ENCODE measurements at regions not wholly inside any gene's neighbourhood (a gene's known extent, or its start where the extent isn't known, plus 50 kb on each side); places are given as distances from the start of the nearest gene placed in this dataset.
"Not testable (repeated sequence)": the region's sequence is repeated elsewhere in the genome, so short reads cannot be mapped to it uniquely, and the experiment has no call there.

DNA sequence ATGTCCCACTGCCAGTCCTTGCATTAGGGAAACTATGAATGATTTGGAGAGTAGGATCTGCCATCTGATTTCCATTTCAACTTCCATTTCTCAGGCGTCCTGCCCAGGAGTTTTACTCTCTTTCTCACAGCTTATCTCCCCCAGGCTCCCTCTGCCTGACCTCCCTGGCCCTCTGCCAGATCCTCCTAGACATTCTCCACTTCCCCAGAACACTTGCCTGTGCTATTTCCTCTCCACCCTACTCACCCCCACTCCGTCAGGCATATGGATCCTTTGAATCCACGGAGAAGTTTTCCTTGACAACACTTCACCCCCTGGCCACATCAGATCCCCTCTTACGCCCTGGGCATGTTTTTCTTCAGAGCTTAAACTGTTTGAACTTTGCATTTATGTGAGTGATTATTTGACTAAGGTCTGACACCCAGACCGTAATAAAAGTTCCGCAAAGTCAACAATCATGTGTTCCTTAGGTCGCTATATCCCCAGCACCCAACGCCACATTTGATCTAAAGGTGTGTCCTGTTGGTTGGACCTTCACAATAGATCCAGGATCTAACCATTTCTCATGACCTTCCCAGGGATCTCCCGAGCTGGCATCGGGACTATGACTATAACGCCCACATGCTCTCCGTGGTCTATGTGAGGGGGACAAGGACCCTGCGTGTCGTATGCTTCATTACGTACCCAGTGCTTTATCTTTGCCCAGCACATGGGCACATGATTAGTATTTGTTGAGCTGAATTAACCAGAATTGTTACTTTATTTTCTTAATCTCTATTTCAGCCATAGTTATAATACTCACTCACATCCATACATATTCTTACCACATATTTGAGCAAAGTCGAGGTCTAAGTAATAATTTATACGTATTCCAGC, 255.8 kb upstream of the FOXN3 start:
- intact Hi-C loops (cut with DNase I), result no loop called here
- DNase-seq, result peak in 17 of 42 donors; percentile 11 to 49 (median 22)

DNA sequence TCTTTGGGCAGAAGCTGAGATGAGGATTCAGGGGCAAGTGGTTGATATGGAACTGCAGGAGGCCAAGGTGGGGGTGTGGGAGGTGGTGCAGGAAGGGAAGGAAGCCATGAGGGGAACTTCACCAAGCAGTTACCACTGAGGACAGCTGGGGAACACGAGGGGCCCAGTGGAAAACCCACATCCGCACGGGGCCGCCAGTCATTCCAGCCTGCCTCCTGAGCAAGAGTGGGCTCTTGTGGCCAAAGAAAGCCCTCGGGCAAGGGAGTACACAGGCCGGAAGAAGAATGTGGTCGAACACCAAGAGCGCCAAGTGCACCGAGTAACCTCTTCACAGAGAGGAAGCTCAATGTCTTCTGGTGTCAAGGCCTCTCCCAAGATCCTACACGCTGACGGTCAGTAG, 252.2 kb upstream of the FOXN3 start:
- intact Hi-C loops (cut with DNase I), result no loop called here
- peak in 40 of 42 donors; percentile 7 to 65 (median 38) for DNase-seq

DNA sequence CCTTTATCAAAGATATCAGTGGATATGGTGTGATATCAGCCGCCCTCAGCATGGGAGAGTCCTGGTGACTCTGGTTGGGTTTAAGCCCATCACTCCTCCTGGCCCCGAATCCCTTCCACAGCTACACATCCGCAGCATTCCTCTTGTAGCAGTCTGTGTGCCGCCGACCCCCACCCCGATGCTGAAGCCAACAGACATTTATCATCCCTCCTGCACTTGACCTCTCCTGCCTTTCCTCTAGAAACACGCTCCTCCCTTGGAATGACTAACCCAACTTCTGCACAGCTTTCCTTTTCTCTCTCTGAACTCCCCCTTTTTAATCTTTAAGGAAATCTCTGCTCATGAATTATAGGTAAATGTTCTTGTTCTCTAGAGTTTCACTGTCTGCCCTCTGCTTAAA, 250.9 kb upstream of the FOXN3 start:
- DNase-seq, result no peak
- intact Hi-C loops (cut with DNase I), result no loop called here

DNA sequence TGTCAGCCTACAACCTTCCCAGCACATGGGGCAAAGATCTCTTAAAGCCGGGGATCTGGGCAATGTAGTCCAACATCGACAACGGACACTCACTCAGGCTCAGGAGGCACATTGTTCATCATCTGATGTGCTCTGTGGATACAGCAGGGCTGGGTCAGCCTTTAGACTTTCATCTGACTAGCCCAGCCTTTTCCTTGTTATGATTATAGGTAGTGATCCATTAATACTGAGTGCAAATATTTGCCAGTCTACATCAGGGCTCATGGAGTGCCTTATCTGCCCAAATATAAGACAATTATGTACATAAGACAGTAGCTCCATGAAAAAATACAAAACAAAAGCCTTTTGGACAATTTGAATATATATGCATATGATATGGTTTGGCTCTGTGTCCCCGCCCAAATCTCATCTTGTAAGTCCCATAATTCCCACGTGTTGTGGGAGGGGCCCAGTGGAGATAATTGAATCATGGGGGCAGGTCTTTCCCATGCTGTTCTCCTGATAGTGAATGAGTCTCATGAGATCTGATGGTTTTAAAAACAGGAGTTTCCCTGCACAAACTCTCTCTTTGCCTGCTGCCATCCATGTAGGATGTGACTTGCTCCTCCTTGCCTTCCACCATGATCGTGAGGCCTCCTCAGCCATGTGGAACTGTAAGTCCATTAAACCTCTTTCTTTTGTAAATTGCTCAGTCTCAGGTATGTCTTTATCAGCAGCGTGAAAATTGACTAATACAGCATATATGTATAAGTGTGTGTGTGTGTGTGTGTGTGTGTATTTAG, 248.5 kb upstream of the FOXN3 start:
- DNase-seq; intact Hi-C loops (cut with DNase I): not testable (repeated sequence)

DNA sequence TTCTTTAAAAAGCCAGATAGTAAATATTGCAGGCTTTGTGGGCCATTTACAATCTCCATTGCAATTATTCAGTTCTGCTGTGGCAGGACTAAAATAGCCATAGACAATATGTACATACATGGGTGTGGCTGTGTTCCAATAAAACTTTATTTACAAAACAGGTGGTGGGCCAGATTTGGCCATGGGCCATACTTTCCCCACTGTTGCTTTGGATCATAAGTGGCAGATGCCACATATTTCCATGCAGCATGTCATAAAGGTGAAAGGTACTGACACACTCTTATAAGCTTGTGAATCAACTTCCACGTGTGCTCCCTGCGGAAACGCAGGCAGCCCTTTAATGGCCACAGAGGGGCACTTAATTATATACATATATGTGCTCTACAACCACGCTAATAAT, 244.4 kb upstream of the FOXN3 start:
- intact Hi-C loops (cut with DNase I), result no loop called here
- no peak for DNase-seq

DNA sequence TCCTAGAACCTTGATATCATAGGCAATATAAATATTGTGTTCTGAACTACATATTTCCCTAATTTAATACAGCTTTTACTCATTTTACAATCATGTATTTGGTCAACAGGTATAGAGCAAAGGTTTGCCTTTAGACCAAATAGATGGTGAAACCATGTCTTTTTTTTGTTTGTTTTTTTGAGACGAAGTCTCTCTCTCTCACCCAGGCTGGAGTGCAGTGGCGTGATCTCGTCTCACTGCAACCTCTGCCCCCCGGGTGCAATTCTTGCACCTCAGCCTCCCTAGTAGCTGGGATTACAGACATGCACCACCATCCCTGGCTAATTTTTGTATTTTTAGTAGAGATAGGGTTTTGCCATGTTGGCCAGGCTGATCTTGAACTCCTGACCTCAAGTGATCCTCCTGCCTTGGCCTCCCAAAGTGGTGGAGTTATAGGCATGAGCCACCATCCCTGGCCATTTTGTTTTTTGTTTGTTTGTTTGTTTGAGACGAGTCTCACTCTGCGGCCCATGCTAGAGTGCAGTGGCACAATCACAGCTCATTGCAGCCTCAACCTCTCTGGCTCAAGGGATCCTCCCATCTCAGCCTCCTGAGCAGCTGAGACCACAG, 243.7 kb upstream of the FOXN3 start:
- DNase-seq; intact Hi-C loops (cut with DNase I): not testable (repeated sequence)

DNA sequence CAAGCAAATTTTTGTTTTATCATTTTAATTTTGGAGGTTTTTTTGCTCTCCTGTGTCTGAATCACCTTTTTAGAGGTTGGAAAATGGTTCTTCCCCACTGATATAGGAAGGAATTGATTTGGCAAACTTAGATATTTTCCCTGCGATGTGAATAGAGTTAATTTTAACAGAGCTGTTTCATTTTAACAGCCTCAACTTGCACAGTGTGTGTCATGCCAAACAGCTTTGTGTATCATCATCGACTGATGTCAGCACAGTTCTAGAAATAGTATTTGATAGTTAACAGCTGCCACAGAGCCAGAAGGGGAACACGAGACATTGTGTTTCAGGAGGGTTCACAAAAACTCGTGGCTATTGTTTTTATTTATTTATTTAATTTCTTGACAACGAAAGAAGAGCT, 243.1 kb upstream of the FOXN3 start:
- intact Hi-C loops (cut with DNase I), result no loop called here
- peak in 3 of 42 donors; percentile 6 to 22 (median 8) for DNase-seq

DNA sequence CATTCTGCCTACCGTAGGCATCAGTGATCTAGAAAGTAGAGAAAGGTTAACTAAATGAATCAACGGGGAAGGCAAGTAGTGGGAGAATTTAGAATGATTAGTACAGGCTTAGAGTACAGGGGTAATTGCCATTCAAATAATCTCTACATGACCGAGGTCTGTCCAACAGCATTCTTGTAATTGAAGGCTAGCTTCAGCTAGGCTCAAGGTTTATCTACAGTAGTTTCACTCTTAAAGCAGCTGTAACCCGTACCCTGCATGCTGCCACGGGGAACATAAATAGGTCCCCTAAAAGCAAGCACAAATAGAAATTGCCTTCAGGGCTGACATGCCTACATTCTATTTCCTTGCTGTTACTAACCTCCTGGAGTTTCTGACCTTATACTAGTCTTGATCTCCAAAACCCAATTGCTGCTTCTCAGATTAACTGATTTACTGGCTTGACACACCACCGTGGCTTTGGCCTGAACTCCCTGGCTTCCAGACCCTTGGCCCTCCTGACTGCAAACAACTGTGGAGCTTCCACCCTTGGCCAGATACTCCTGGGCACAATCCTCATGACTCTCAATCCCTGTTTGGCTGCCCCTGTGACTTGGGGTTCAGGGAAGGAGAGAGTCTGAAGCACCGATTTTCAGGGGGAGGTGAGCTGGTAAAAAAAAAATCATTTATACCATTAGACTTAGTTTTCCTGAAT, 242.1 kb upstream of the FOXN3 start:
- intact Hi-C loops (cut with DNase I), result no loop called here
- peak in 1 of 42 donors; percentile 16 for DNase-seq

DNA sequence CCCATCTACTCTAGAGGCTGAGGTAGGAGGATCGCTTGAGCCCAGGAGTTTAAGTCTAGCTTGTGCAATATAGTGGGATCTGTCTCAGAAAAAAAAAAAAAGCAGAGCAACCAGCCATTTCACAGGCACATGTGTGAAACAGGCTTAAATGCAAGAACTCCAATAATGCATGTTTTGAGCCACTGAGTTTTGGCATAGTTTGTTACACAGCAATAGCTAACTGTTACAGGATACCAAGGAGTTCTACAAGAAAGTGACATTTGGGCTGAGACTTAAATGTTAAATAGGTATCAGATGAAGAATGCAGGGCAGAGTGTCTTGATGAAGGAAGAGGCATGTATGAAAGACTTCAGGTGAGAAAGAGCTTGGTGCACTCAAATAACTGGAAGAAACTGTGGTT, 240.0 kb upstream of the FOXN3 start:
- intact Hi-C loops (cut with DNase I), result no loop called here

DNA sequence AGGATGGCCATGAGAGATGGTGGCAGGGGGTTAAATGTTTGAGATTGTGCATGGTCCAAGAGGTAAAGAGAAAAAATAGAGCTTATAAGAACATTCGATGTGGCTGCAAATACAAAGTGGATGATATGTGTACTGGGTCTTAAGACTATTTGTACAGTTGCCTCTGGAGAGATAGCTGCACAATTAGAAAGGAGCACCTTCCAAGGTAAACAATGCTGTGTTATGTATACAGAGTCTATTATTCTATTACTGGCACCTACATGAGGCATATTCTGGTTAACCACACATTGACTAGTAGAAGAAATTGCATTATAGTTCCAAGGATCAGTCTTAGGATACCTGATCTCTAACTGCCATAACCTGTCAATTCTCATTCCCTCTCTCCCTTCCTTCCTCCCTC, 238.0 kb upstream of the FOXN3 start:
- no peak for DNase-seq
- intact Hi-C loops (cut with DNase I), result no loop called here

More for the DNA sequence above, 240.0 kb upstream of the FOXN3 start:
- DNase-seq, result no peak

DNA sequence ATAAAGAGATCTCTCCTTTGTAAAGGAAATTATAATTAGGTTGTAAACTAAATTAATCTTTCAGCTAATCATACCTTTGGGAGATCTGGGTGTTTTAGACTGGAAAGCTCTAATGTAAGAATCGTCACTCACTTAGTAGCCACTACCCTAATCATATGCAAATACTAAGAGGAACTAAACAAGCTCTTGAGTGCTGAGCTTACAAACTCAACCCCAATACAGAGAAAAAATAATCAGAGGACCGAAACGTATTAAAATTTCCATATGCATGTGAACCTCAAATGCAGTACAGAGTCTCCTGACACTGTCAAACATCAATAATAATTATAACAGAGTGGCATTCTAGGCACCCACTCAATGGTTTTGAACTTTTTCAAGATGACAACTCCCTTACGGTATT, 235.3 kb upstream of the FOXN3 start:
- DNase-seq, result no peak
- intact Hi-C loops (cut with DNase I), result no loop called here

DNA sequence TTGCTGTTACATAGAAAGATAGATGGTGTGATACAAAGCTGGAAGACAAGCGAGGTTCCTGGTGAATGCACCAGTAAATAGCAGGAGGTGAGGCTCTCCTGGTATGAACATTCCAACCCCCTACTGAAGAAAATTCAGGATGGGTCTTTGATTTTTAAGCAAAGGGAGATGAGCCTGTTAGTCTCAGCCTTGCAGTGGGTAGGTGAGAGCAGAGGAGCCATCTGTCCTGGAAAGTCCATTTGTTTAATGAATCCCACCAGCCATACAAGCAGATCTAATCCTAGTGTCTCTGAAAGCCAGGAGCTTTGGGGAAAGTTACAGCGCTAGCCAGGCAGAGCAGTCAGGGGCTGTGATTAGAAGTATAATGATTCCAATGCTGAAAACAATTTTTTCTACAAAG, 234.8 kb upstream of the FOXN3 start:
- intact Hi-C loops (cut with DNase I), result no loop called here
- DNase-seq, result no peak

DNA sequence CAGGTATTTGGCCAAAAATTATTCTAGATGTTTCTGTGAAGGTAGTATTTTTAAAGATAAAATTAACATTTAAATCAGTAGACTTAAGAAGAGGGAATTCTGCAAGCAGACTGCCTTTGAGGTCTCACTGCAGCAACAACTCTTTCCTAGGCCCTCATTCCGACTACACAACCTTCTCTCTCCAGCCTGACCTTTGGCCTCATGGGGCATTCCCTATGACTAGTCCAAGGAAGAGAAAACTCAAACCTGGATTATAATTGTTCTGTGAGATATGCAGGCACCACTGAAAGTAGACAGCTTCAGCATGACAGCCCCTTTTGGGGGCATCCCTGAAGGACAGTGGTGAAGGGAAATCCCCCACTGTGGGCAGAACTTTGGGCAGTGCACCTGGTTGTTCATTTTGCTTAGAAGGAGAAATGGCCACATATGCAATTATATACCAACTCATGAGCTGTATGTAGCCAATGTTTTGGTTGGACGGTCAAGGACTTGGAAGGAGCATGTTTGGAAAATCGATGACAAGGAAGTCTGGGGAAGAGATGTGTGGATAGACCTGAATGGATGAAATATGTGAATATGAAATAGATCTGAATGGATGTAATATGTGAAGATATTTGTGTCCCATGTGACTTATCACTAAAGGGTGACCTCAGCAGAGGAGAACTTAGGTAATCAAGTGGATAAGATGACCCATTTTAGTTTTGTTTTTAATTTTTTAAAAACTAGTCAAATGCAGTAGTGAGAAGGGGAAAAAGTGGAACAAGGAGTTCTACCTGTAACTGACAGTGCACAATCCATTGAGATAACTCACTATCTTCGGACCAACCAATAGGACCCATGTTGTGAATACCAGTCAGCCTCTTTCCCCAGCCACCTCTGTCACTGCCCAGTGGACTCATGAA, 233.3 kb upstream of the FOXN3 start:
- intact Hi-C loops (cut with DNase I), result no loop called here

DNA sequence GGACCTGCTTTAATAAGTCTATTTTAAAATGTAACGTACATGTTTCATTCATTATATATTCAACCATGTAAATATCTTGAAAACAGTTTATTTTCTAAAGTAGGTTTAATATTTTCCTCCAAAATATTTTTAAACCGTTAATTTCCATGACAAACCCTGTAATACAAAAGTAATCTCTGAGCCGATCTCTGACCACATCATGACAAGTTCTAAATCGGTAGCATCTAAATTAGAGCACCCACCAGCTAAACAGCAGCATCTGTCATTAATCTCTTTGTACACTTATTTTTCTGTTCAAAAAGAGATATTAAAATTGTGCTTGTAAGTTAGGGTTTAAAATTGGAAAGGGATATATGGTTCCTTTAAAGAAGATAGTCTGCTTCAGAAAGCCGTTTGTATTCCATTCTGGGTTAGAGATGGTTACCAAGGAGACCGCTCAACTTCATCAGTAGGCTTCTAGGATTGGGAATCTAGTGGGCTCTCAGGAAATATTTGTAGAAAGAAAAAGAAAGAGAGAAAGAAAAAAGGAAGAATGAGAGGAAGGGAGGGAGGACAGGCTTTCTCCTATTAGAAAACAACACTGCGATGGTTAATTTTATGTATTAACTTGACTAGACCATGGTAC, 232.5 kb upstream of the FOXN3 start:
- DNase-seq, result no peak
- intact Hi-C loops (cut with DNase I), result no loop called here

More for the DNA sequence above, 233.3 kb upstream of the FOXN3 start:
- no peak for DNase-seq

DNA sequence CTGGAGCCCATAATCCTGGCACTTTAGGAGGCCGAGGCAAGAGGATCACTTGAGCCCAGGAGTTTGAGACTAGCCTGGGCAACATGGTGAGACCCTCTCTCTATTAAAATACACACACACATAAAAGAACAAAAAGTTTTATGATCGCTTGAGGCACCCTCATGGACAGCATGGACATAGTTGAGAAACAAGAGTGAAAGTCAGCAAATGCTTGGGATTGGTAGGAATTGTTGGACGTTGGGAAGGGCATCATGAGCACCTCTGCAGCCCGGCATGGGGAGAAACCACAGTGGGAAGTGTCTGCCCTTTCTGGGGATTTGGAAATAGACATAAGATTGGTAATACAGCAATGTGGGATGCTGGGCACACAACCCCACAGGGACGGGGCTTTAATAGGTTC, 231.9 kb upstream of the FOXN3 start:
- intact Hi-C loops (cut with DNase I), result no loop called here
- no peak for DNase-seq

DNA sequence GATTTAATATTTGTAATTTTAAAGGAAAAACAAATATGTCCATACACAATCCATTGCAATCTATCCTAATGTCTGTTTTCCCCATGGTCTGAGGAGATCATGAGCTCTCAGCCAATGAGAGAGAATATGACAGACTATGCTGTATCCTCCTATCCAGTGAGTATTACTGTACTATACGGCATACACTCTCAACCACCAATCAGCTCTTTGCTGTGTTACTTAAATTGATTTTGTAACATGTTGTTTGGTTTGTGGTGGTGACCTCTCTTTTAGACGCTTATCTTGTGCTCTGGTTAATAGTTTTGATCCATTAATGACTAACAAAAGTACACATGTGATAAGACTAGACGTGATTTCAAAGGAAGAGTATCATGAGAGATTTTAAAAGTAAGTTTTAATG, 231.5 kb upstream of the FOXN3 start:
- no peak for DNase-seq
- intact Hi-C loops (cut with DNase I), result no loop called here

DNA sequence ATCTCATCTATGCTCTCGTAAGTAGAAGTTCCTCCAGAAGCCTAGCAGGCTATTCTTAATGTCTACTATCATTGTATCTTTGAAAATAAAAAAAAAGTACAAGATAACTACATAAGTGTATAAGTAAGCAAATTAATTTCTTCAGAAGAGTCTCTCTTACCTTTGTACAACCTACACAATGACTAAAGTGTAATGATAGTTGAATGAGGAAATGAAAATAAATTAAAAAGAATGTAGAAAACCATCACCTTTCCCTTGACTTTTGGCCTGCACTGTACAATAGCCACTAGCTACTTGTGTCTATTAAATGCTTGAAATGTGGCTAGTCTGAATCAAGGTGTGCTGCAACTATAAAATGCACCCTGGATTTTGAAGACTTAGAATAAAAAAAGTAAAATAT, 229.9 kb upstream of the FOXN3 start:
- intact Hi-C loops (cut with DNase I), result no loop called here

DNA sequence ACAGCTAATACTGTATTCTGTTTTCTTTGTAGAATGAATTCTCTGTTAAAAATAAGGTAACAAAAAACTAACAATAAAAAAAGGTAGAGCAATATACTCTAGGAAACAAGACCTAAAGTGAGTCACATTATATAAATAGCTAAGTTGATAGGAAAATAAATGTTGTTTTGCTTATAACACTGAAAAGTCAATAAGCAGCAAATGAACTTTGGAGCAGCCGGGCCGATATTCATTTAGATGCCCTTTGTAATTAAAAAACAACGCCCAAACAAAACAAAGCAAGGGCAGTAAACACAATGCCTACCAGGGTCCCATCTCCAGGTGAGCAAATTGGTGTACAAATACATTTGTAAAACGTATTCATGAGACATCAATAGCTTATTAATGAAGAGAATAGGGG, 227.6 kb upstream of the FOXN3 start:
- no peak for DNase-seq
- intact Hi-C loops (cut with DNase I), result no loop called here

More for the DNA sequence above, 229.9 kb upstream of the FOXN3 start:
- no peak for DNase-seq
